A673 (cell line): ENCODE measurements at regions not wholly inside any gene's neighbourhood (a gene's known extent, or its start where the extent isn't known, plus 50 kb on each side); places are given as distances from the start of the nearest gene placed in this dataset.

Source experiments
- BruUV-seq: library from RNA; stranded (reverse); fragments of 400-500 nt; replicated peaks from 2 replicates; lab custom pipeline; 2021; lab: Mats Ljungman, UMichigan
- CTCF ChIA-PET: fragments of 300-600 bp; sonication (Branson Sonifier 250); formaldehyde crosslinking; loops from one replicate; lab custom pipeline; 2022; ENCODE audit warnings: antibody characterized with exemption; lab: Charles Lee
- POLR2A ChIA-PET: fragments of 300-600 bp; sonication (Branson Sonifier 250); formaldehyde crosslinking; loops from one replicate; lab custom pipeline; 2022; ENCODE audit warnings: antibody characterized with exemption; ENCODE audit not compliant: low non-redundant PET; lab: Charles Lee
- DNase-seq: peaks from one replicate; pipeline ENCODE4 v3.0.0-alpha.2; 2015; ENCODE audit warnings: low spot score
- H3K27ac ChIP-seq: fragments of 200-600 bp; sonication (generic); 2 replicates; pipeline ENCODE4 v1.5.1; 2016; ENCODE audit warnings: mixed run types, low read depth, mild to moderate bottlenecking, mixed read lengths, antibody characterized with exemption, low read length; ENCODE audit not compliant: poor library complexity, severe bottlenecking
- H3K27me3 ChIP-seq: fragments of 200-600 bp; sonication (generic); replicated peaks from 2 replicates; pipeline ENCODE4 v1.6.1; 2017; ENCODE audit warnings: mixed run types, low read depth, mild to moderate bottlenecking, mixed read lengths, antibody characterized with exemption, low read length; ENCODE audit not compliant: insufficient read depth, poor library complexity
- H3K36me3 ChIP-seq: fragments of 200-600 bp; sonication (generic); 2 replicates; pipeline ENCODE4 v1.6.1; 2016; ENCODE audit warnings: mixed run types, mild to moderate bottlenecking, mixed read lengths, antibody characterized with exemption, low read length; ENCODE audit not compliant: insufficient read depth, poor library complexity, severe bottlenecking
- H3K4me1 ChIP-seq: fragments of 200-600 bp; sonication (generic); 2 replicates; pipeline ENCODE4 v1.6.1; 2017; ENCODE audit warnings: mixed run types, mild to moderate bottlenecking, mixed read lengths, antibody characterized with exemption, low read length; ENCODE audit not compliant: insufficient read depth, poor library complexity, severe bottlenecking
- H3K4me3 ChIP-seq: fragments of 200-600 bp; sonication (generic); 2 replicates; pipeline ENCODE4 v1.5.1; 2016; ENCODE audit warnings: low read depth, mixed run types, mild to moderate bottlenecking, mixed read lengths, low read length; ENCODE audit not compliant: poor library complexity, severe bottlenecking
- H3K9me3 ChIP-seq: fragments of 200-600 bp; sonication (generic); 2 replicates; pipeline ENCODE4 v1.6.1; 2016; ENCODE audit warnings: mixed run types, low read depth, mild to moderate bottlenecking, mixed read lengths, antibody characterized with exemption, low read length; ENCODE audit not compliant: poor library complexity, severe bottlenecking
- CTCF ChIP-seq: fragments of 300-800, 200-600 bp; sonication (generic); conservative IDR thresholded peaks from 2 replicates; pipeline ENCODE4 v1.5.1; 2017; ENCODE audit warnings: low read depth, mild to moderate bottlenecking, antibody characterized with exemption, low read length, moderate library complexity, mixed read lengths
- EZH2 ChIP-seq: fragments of 200-600 bp; sonication (generic); IDR thresholded peaks from 2 replicates; pipeline ENCODE4 v1.6.1; 2017; ENCODE audit warnings: borderline replicate concordance, low read depth, mild to moderate bottlenecking, mixed read lengths, antibody characterized with exemption, low read length; ENCODE audit not compliant: poor library complexity, severe bottlenecking
- intact Hi-C: fragments of 100-400 bp; cut with micrococcal nuclease; formaldehyde crosslinking; loops from one replicate; pipeline ENCODE4 v1.10.0; 2022; ENCODE audit not compliant: unreplicated experiment

GRCh38 chr1:217072926-217073325 lies 349.7 kb upstream of the ESRRG start:
- CTCF ChIA-PET, result no interaction called here
- TF ChIP-seq EZH2 (no peak), CTCF (no peak)
- no TSS peak for BruUV-seq

GRCh38 chr1:217067642-217068041 lies 344.4 kb upstream of the ESRRG start:
- H3K9me3 ChIP-seq, result no peaks in the 10 kb centered on the region
- H3K36me3 ChIP-seq, result no peaks in the 10 kb centered on the region
- POLR2A ChIA-PET, result no interaction called here
- peaks cover 5% of the 10 kb centered on the region for H3K27me3 ChIP-seq
- no peak for TF ChIP-seq EZH2
- TF ChIP-seq CTCF, result no peak
- no peak overlapping the region for H3K4me3 ChIP-seq
- no peaks in the 10 kb centered on the region for H3K4me1 ChIP-seq
- intact Hi-C loops, result no loop called here
- no TSS peak for BruUV-seq
- no peak overlapping the region for H3K27ac ChIP-seq
- CTCF ChIA-PET, result no interaction called here
- no peak for DNase-seq

More at GRCh38 chr1:217072926-217073325, 349.7 kb upstream of the ESRRG start:
- no peak overlapping the region for H3K27ac ChIP-seq
- no peaks in the 10 kb centered on the region for H3K36me3 ChIP-seq
- H3K4me1 ChIP-seq, result no peaks in the 10 kb centered on the region
- POLR2A ChIA-PET, result no interaction called here
- H3K4me3 ChIP-seq, result no peak overlapping the region
- peaks cover 20% of the 10 kb centered on the region for H3K27me3 ChIP-seq
- no peak for DNase-seq
- intact Hi-C loops, result no loop called here
- no peaks in the 10 kb centered on the region for H3K9me3 ChIP-seq

- peaks cover 12% of the 10 kb centered on the region for H3K27me3 ChIP-seq
- no peak overlapping the region for H3K27ac ChIP-seq
- H3K36me3 ChIP-seq, result no peaks in the 10 kb centered on the region
- H3K4me3 ChIP-seq, result no peak overlapping the region
- ChIA-PET POLR2A (no interaction called here), CTCF (no interaction called here)
- H3K9me3 ChIP-seq, result no peaks in the 10 kb centered on the region
- no peak for DNase-seq
- intact Hi-C loops, result no loop called here
- H3K4me1 ChIP-seq, result no peaks in the 10 kb centered on the region
- TF ChIP-seq EZH2 (no peak), CTCF (no peak)
- no TSS peak for BruUV-seq
Measured at GRCh38 chr1:217066794-217067193, 343.6 kb upstream of the ESRRG start.
